ENCODE measurements at regions not wholly inside any gene's neighbourhood (a gene's known extent, or its start where the extent isn't known, plus 50 kb on each side); places are given as distances from the start of the nearest gene placed in this dataset.

- no TSS peak for BruUV-seq (replicated peaks)
- DNase-seq = no peak
- no peaks in the 10 kb centered on the region for H3K9me3 Mint-ChIP-seq (ENCODE audit: unreplicated experiment)
- intact Hi-C loops (cut with micrococcal nuclease; ENCODE audit: unreplicated experiment) = no loop called here
- Histone ChIP-seq H3K9me3 (no peaks in the 10 kb centered on the region), H3K27me3 (replicated peaks; ENCODE audit: control insufficient read depth, insufficient read depth, low read length) (no peaks in the 10 kb centered on the region), H3K4me1 (no peaks in the 10 kb centered on the region), H3K36me3 (ENCODE audit: control insufficient read depth, insufficient read depth, low read length) (no peaks in the 10 kb centered on the region), H3K4me3 (ENCODE audit: low read depth, low read length) (no peak overlapping the region)
- H3K27ac Mint-ChIP-seq (ENCODE audit: unreplicated experiment) = no peak overlapping the region
- no peak overlapping the region for H3K4me3 Mint-ChIP-seq (ENCODE audit: unreplicated experiment)
- POLR2A ChIA-PET = no interaction called here
- CTCF ChIA-PET = no interaction called here
- no peak for TF ChIP-seq CTCF (IDR thresholded peaks at IDR 0.05; ENCODE audit: insufficient read depth in 1 of 2, low read depth in 1 of 2, low read length in 1 of 2, severe bottlenecking in 1 of 2, unreplicated experiment in 1 of 2)
- no peaks in the 10 kb centered on the region for H3K36me3 Mint-ChIP-seq (ENCODE audit: insufficient read depth, unreplicated experiment)
- peaks cover 22% of the 10 kb centered on the region for H3K27me3 Mint-ChIP-seq (ENCODE audit: insufficient read depth, unreplicated experiment)
- H3K4me1 Mint-ChIP-seq (ENCODE audit: low read depth, unreplicated experiment) = no peaks in the 10 kb centered on the region
These were observed 311.4 kb upstream of the AKR1E2 start for GRCh38 chr10:4514445-4515108.

DNA sequence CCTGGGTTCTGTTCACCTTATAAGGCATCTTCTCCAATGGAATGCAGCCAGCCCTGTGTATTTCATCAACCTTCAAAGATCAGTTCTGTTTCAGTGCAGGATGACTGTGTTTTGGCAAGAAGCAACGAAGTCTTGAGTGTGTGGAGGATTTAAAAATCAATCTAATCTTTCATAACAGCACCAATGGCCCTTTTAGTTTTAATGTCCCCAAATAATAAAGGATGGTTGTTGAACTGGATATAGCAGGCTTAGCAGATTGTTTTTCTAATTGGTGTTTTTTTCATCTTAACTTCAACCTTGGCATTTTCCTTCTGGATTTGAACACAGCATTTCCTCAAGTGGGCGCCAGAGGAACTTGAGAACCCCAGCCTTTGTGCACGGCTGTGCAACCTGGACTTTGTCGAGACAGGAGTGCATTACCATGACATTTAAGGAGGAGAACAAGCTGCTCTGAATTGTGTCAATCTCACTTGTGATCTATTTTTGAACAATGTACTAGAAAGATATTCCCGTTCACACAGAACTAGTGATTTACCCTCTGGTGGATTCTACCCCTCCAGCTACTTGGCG is 313.3 kb upstream of the AKR1E2 start:
- Histone ChIP-seq H3K4me1 (no peaks in the 10 kb centered on the region), H3K9me3 (no peaks in the 10 kb centered on the region), H3K4me3 (ENCODE audit: low read depth, low read length) (no peak overlapping the region), H3K36me3 (ENCODE audit: control insufficient read depth, insufficient read depth, low read length) (no peaks in the 10 kb centered on the region), H3K27me3 (replicated peaks; ENCODE audit: control insufficient read depth, insufficient read depth, low read length) (no peaks in the 10 kb centered on the region)
- BruUV-seq (replicated peaks) = no TSS peak
- Mint-ChIP-seq H3K27me3 (ENCODE audit: insufficient read depth, unreplicated experiment) (peaks cover 16% of the 10 kb centered on the region), H3K4me1 (ENCODE audit: low read depth, unreplicated experiment) (no peaks in the 10 kb centered on the region), H3K4me3 (ENCODE audit: unreplicated experiment) (no peak overlapping the region), H3K36me3 (ENCODE audit: insufficient read depth, unreplicated experiment) (no peaks in the 10 kb centered on the region), H3K27ac (ENCODE audit: unreplicated experiment) (no peak overlapping the region), H3K9me3 (ENCODE audit: unreplicated experiment) (no peaks in the 10 kb centered on the region)
- POLR2A ChIA-PET = no interaction called here
- TF ChIP-seq CTCF (IDR thresholded peaks at IDR 0.05; ENCODE audit: insufficient read depth in 1 of 2, low read depth in 1 of 2, low read length in 1 of 2, severe bottlenecking in 1 of 2, unreplicated experiment in 1 of 2) = peak; percentile 54 to 73
- CTCF ChIA-PET = interaction anchor here (0.6 kb wide), 1 partner anchor 116 kb away, joined by 3 read pairs; no protein-coding TSS in a partner anchor
- peak; percentile 48 to 58 for DNase-seq
- intact Hi-C loops (cut with micrococcal nuclease; ENCODE audit: unreplicated experiment) = loop anchor here (2.0 kb wide), 2 partner anchors 144 to 254 kb away; no protein-coding TSS in a partner anchor

- intact Hi-C loops (cut with micrococcal nuclease; ENCODE audit: unreplicated experiment) = loop anchor here (2.0 kb wide), 2 partner anchors 145 to 255 kb away; no protein-coding TSS in a partner anchor
- Histone ChIP-seq H3K36me3 (ENCODE audit: control insufficient read depth, insufficient read depth, low read length) (no peaks in the 10 kb centered on the region), H3K27me3 (replicated peaks; ENCODE audit: control insufficient read depth, insufficient read depth, low read length) (no peaks in the 10 kb centered on the region), H3K4me3 (ENCODE audit: low read depth, low read length) (no peak overlapping the region), H3K9me3 (no peaks in the 10 kb centered on the region), H3K4me1 (no peaks in the 10 kb centered on the region)
- no peak for DNase-seq
- no peaks in the 10 kb centered on the region for H3K9me3 Mint-ChIP-seq (ENCODE audit: unreplicated experiment)
- CTCF ChIA-PET = interaction anchor here (0.5 kb wide), 1 partner anchor 1220 kb away, joined by 4 read pairs; no protein-coding TSS in a partner anchor
- H3K27ac Mint-ChIP-seq (ENCODE audit: unreplicated experiment) = no peak overlapping the region
- H3K27me3 Mint-ChIP-seq (ENCODE audit: insufficient read depth, unreplicated experiment) = peaks cover 11% of the 10 kb centered on the region
- H3K4me3 Mint-ChIP-seq (ENCODE audit: unreplicated experiment) = no peak overlapping the region
- no peaks in the 10 kb centered on the region for H3K4me1 Mint-ChIP-seq (ENCODE audit: low read depth, unreplicated experiment)
- TF ChIP-seq CTCF (IDR thresholded peaks at IDR 0.05; ENCODE audit: insufficient read depth in 1 of 2, low read depth in 1 of 2, low read length in 1 of 2, severe bottlenecking in 1 of 2, unreplicated experiment in 1 of 2) = no peak
- no TSS peak for BruUV-seq (replicated peaks)
- no peaks in the 10 kb centered on the region for H3K36me3 Mint-ChIP-seq (ENCODE audit: insufficient read depth, unreplicated experiment)
- POLR2A ChIA-PET = no interaction called here
These were observed 313.8 kb upstream of the AKR1E2 start for GRCh38 chr10:4512196-4512595.
